ENCODE measurements at regions not wholly inside any gene's neighbourhood (a gene's known extent, or its start where the extent isn't known, plus 50 kb on each side); places are given as distances from the start of the nearest gene placed in this dataset.
A peak's percentile ranks its signal among the peaks of the same experiment; 100 is the strongest.

DNA sequence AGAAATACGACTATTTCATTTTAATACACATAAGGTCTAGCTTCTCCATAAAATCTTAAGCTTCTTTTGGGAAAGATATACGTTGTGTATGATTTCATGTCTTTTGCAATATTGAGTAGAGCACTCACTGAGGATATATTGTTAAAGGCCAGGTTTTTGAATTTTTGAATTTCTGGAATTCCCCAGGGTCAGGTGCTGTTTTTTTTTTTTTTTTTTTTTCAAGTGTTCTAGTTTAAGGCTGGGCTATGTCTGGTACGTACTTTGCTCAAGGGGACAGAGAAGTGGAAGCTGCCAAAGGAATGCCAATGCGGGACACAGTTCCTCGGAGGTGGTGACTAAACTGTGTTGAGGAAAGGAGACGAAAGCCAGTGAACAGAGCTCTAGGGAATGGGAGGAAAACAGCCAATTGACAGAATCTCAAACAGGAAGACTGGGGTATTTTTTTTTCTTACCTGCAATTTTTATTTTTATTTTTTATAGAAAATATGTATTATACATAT is 510.5 kb upstream of the CBLB start:
- FAIRE-seq (no peak), DNase-seq (ENCODE audit: low spot score) (no peak)

- DNase-seq (ENCODE audit: low spot score), result no peak
- FAIRE-seq, result no peak
These were observed 511.4 kb upstream of the CBLB start for GRCh38 chr3:106380232-106380631.

GRCh38 chr3:106381286-106381938 is 512.6 kb upstream of the CBLB start:
- DNase-seq (ENCODE audit: low spot score), result no peak

DNA sequence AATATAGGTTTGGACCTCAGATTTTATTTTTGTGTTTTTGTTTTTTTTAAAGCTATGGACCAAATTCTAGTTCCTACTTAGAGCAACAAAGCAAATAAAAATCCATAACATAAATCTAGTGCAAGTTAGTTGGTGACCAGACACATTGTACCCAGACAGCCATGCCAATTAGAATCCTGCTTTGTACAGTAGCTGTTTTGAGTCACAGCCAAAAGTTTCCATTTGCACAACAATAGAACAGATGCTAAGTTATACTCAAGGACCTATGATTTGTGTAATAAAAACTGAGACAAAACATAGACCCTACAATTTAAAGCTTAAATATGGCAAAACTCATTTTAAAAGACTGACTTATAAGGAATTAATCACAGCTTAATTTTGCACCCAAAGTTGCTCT is 513.1 kb upstream of the CBLB start:
- DNase-seq (ENCODE audit: low spot score) (no peak), FAIRE-seq (no peak)

More at GRCh38 chr3:106381286-106381938, 512.6 kb upstream of the CBLB start:
- FAIRE-seq, result peak; percentile 46

- no peak for FAIRE-seq
- DNase-seq (ENCODE audit: low spot score), result no peak
These were observed 517.2 kb upstream of the CBLB start for GRCh38 chr3:106386050-106386449.

DNA sequence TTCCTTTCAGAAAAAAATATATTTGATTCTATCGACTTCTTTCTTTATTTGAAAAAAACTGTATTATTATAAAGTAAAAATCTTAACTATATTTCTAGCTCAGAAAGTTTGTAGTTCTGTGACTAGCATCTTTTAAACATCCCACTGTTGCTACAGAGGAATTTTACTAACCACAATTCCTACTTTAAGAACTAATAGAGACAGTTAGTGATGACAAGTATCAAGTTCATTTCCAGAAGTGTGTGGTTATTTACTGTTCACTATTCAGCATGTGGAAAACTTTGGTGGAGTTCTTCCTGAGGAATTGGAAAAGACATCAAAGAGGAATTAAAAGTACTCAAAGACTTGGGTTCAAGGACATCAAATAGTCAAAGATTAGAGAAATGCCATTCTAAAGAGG is 524.1 kb upstream of the CBLB start:
- FAIRE-seq (no peak), DNase-seq (ENCODE audit: low spot score) (no peak)

GRCh38 chr3:106397006-106397405 is 528.2 kb upstream of the CBLB start:
- FAIRE-seq, result no peak
- no peak for DNase-seq (ENCODE audit: low spot score)

DNA sequence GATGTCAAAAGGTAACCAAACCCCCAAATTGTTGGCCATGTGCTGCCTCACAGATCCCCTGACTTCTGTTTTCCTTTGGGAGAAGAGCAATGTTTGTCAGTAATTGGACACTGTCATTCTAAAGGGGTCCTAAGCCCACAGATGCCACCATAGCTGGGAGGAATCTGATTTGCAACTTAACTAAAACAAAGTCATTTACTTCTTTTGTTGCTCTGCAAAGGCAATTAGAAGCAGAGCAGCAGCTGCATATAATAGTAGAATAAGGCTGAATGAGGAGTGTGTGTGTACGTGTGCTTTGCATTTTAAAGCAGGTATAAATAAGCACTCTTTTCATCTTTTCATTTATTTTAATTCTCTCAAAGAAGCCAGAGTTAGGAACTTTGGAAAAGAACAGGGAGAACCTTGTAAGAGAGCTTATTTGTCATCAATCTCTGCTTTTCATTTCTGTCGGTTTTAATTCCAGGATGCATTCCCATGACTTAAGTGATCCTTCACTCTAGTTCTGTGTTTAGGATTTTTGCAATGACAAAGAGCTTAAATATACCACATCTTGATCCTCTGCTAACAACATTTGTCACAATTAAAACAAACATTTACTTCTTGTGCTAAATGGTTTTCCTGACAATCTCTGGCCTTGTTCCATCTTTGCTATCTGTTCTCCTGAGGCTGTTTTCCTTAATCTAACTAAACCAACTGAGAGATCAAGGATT is 530.2 kb upstream of the CBLB start:
- no peak for FAIRE-seq
- no peak for DNase-seq (ENCODE audit: low spot score)

GRCh38 chr3:106399761-106400160 is 530.9 kb upstream of the CBLB start:
- no peak for FAIRE-seq

GRCh38 chr3:106401666-106402490 is 533.1 kb upstream of the CBLB start:
- FAIRE-seq (no peak), DNase-seq (ENCODE audit: low spot score) (no peak)

More at GRCh38 chr3:106399761-106400160, 530.9 kb upstream of the CBLB start:
- DNase-seq (ENCODE audit: low spot score), result no peak

- FAIRE-seq (no peak), DNase-seq (ENCODE audit: low spot score) (no peak)
These were observed 534.7 kb upstream of the CBLB start for GRCh38 chr3:106403371-106404145.

DNA sequence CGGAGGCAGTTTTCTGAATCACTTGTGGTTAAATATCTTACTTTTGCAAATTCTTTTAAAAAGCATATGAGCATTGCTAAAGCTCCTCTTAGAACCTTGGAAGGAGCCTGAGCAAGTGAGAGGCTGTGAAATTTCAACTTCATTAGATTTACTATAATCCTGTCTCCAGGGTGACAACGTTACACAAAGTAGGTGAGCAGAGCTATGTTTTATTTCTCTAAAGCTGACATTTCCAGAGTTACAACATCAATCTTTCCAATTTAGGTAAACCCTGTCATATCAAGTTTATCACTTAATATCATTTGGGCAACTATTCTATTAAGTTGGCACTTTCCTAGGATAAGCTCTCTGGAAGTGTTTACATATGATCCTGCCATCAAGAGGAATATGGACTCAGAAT is 544.9 kb upstream of the CBLB start:
- FAIRE-seq (no peak), DNase-seq (ENCODE audit: low spot score) (no peak)

DNA sequence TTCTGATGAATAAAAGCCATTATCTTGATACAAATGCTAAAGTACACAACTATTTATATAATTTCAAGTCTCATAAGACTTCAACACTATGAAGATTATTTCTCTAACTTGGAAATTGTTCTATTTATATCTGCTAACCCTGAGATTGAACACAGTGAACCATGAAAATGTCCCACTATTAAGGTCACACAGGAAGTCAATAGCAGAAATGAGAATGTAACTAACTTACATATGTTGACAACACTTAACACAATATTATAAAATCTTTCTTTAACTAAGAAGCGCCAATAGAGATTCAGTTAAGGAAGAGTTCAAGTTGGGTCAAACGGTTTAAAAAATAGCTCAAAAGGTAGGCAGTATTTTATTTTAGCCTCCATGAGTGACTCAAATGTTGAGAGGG is 551.8 kb upstream of the CBLB start:
- DNase-seq (ENCODE audit: low spot score), result no peak
- no peak for FAIRE-seq

DNA sequence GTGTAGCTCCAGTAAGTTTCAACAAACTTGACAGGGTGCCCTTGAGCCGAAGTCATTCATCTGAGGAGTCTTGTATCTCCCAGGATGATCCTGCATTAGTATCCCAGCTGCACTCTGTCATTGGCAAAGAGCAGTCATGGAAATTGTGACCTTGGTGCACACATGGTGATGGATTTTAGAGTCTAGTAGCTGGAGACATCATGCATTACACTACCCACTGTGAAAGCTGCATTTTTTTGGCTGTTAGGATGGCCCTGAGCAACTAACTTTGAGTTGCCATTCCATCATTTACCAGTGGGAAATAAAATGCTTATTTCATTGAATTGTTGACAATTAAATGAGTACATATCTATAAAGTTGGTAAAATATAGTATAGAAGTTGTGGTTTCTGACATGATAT is 552.6 kb upstream of the CBLB start:
- DNase-seq (ENCODE audit: low spot score), result no peak
- no peak for FAIRE-seq

GRCh38 chr3:106421909-106422308 is 553.1 kb upstream of the CBLB start:
- FAIRE-seq (peak; percentile 75), DNase-seq (ENCODE audit: low spot score) (peak; percentile 29)

GRCh38 chr3:106423321-106424225 is 554.8 kb upstream of the CBLB start:
- FAIRE-seq, result no peak
- no peak for DNase-seq (ENCODE audit: low spot score)

DNA sequence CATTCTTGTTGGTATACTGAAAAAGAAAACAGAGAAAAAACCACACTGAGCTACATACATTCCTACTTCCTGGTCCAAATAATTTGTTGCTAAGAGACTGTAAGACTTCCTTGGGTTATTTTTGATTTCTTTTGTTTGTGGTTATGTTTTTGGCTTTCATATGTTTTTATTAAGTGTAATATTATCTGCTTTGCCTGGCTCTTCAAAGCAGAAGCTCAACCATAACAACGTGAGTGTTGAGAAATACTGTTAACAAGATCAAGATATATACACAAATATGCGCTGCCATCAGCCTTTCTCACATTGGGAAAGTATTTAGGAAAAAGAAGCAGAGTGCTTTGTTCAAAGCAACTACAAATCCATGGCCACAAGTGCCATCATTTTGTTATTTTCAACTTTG is 556.2 kb upstream of the CBLB start:
- DNase-seq (ENCODE audit: low spot score) (no peak), FAIRE-seq (no peak)

GRCh38 chr3:106425916-106426315 is 557.1 kb upstream of the CBLB start:
- DNase-seq (ENCODE audit: low spot score) (no peak), FAIRE-seq (no peak)

DNA sequence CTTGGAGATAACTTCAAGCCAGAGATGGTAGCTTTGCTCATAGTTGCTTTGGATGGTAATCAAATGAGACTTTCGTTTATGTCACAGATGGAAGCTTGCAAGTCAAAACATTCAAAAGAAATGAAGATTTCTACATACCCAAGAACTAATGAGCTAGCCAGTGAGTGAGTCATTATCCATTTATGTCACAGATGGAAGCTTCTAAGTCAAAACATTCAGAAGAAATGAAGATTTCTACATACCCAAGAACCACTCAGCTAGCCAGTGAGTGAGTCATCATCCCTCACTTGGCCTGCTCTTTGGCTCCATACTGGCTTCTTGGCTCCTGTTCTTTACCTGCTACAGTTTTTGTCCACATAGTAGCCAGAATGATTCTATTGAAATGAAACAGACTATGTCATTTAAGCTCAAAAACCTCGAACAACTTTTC is 559.8 kb upstream of the CBLB start:
- peak; percentile 98 for DNase-seq (ENCODE audit: low spot score)
- FAIRE-seq, result peak; percentile 100

DNA sequence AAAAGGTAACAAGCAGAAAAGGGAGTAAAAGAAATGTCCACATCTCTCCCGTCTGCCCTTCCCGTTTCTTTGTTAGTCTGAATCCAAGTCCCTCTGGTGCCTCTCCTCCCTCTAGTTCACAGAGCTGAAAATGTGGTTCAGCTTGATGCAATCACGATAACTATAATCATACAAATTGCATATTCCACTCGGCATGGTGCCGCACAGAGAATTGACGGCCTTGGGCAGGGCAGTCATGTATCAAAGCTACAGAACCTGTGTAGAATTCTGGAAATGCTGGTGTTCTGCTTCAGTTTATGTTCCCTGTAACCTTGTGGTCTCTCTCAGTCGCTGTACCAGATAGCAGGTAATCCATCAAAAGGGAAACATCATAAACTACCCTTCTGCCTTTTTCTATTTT is 562.9 kb upstream of the CBLB start:
- FAIRE-seq (no peak), DNase-seq (ENCODE audit: low spot score) (no peak)
